Neutrophil (primary cell): ENCODE measurements at regions not wholly inside any gene's neighbourhood (a gene's known extent, or its start where the extent isn't known, plus 50 kb on each side); places are given as distances from the start of the nearest gene placed in this dataset.

Source experiments
- H3K27ac ChIP-seq: fragments of 200-600 bp; sonication (generic); 2 replicates; pipeline ENCODE4 v1.5.1; 2016; ENCODE audit warnings: mild to moderate bottlenecking, moderate library complexity
- H3K27me3 ChIP-seq: fragments of 200-600 bp; sonication (generic); 2 replicates; pipeline ENCODE4 v1.6.0; 2016; ENCODE audit warnings: mild to moderate bottlenecking
- H3K36me3 ChIP-seq: fragments of 200-600 bp; sonication (generic); 2 replicates; pipeline ENCODE4 v1.5.1; 2017
- H3K4me1 ChIP-seq, 2 experiments: fragments of 200-600 bp in 1 of 2; sonication (generic) in 1 of 2; 1 replicate in 1 of 2; 2 replicates in 1 of 2; pipeline versions ENCODE4 v1.5.1 to v1.6.1; 2013 to 2016; ENCODE audit warnings: low read depth in 1 of 2, low read length in 1 of 2, mild to moderate bottlenecking in 1 of 2, moderate library complexity in 1 of 2; ENCODE audit not compliant: control insufficient read depth in 1 of 2, insufficient read depth in 1 of 2
- H3K4me3 ChIP-seq, 2 experiments: fragments of 200-600 bp in 1 of 2; sonication (generic) in 1 of 2; 1 replicate in 1 of 2; 2 replicates in 1 of 2; pipeline ENCODE4 v1.5.1; 2013 to 2016; ENCODE audit warnings: low read depth in 1 of 2, low read length in 1 of 2, mild to moderate bottlenecking in 1 of 2, moderate library complexity in 1 of 2
- H3K9me3 ChIP-seq: fragments of 200-600 bp; sonication (generic); 2 replicates; pipeline ENCODE4 v1.5.1; 2016
- CTCF ChIP-seq: fragments of 200-600 bp; sonication (generic); IDR thresholded peaks from 2 replicates; pipeline ENCODE4 v1.5.1; 2016; ENCODE audit warnings: antibody characterized with exemption

GRCh38 chr6:166784691-166785090, 157.6 kb upstream of the RPS6KA2 start:
- TF ChIP-seq CTCF, result no peak
- no peak overlapping the region for H3K27ac ChIP-seq
- H3K4me1 ChIP-seq, result peaks cover 3 to 16% of the 10 kb centered on the region in 2 experiments
- no peak overlapping the region for H3K4me3 ChIP-seq
- no peaks in the 10 kb centered on the region for H3K36me3 ChIP-seq
- H3K27me3 ChIP-seq, result no peaks in the 10 kb centered on the region
- H3K9me3 ChIP-seq, result no peaks in the 10 kb centered on the region

GRCh38 chr6:166782520-166782919, 155.5 kb upstream of the RPS6KA2 start:
- Histone ChIP-seq H3K36me3 (no peaks in the 10 kb centered on the region), H3K4me1 (peaks cover 3 to 16% of the 10 kb centered on the region in 2 experiments), H3K27me3 (no peaks in the 10 kb centered on the region), H3K4me3 (no peak overlapping the region), H3K9me3 (no peaks in the 10 kb centered on the region), H3K27ac (no peak overlapping the region)
- TF ChIP-seq CTCF, result no peak

- no peaks in the 10 kb centered on the region for H3K9me3 ChIP-seq
- TF ChIP-seq CTCF, result no peak
- no peaks in the 10 kb centered on the region for H3K27me3 ChIP-seq
- H3K36me3 ChIP-seq, result no peaks in the 10 kb centered on the region
- no peak overlapping the region for H3K27ac ChIP-seq
- peaks cover 12 to 22% of the 10 kb centered on the region in 2 experiments for H3K4me1 ChIP-seq
- H3K4me3 ChIP-seq, result no peak overlapping the region
These were observed 154.3 kb upstream of the RPS6KA2 start for GRCh38 chr6:166781331-166781730.

DNA sequence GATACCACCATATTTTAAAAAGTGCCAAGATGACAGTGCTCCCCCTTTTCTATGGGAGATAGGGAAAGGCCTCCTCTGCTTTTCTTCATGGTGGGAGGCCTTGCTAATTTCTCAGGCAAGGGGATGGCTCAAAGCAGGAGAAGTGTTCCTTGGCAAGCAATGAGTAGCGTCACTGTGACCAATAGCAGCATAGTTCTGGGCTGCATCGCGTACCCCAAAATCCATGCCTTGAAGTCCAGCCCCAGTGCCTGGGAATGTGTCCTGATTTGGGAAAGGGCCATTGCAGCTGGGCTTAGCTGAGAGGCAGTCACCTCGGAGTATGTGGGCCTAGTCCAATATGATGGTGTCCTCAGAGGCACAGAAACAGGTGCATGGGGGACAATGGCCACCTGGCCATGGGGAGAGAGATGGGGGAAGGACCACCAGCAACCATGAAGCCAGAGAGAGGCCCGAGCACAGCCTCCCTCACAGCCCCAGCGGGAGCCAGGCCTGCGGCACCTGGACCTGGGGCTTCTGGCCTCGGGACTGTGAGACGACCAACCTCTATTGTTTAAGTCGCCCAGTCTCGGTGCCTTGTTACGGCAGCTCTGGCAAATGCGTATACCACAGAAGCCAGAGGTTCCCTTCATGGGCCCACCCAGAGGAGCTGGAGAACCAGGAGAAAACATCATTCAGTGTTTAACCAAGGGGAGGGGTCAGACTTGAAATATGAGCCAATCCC, 153.1 kb upstream of the RPS6KA2 start:
- Histone ChIP-seq H3K27me3 (no peaks in the 10 kb centered on the region), H3K4me3 (no peak overlapping the region), H3K27ac (no peak overlapping the region), H3K36me3 (no peaks in the 10 kb centered on the region), H3K4me1 (peaks cover 24 to 34% of the 10 kb centered on the region in 2 experiments), H3K9me3 (no peaks in the 10 kb centered on the region)
- no peak for TF ChIP-seq CTCF

GRCh38 chr6:166779381-166779780, 152.3 kb upstream of the RPS6KA2 start:
- Histone ChIP-seq H3K27ac (no peak overlapping the region), H3K27me3 (no peaks in the 10 kb centered on the region), H3K4me1 (peaks cover 24 to 39% of the 10 kb centered on the region in 2 experiments), H3K4me3 (no peak overlapping the region), H3K9me3 (no peaks in the 10 kb centered on the region), H3K36me3 (no peaks in the 10 kb centered on the region)
- TF ChIP-seq CTCF, result no peak
